Osteocyte (in vitro differentiated cells): ENCODE measurements at regions not wholly inside any gene's neighbourhood (a gene's known extent, or its start where the extent isn't known, plus 50 kb on each side); places are given as distances from the start of the nearest gene placed in this dataset.

Experiments
- DNase-seq: peaks from one replicate; pipeline ENCODE4 v3.0.0; 2021; ENCODE audit warnings: mixed read lengths; ENCODE audit not compliant: unreplicated experiment; ENCODE audit errors: extremely low spot score
- H3K27ac Mint-ChIP-seq: one replicate; pipeline ENCODE4 v1.8.0; 2021; ENCODE audit warnings: mild to moderate bottlenecking, mixed read lengths; ENCODE audit not compliant: unreplicated experiment
- H3K27me3 Mint-ChIP-seq: one replicate; pipeline ENCODE4 v1.8.0; 2021; ENCODE audit warnings: mixed read lengths; ENCODE audit not compliant: unreplicated experiment
- H3K36me3 Mint-ChIP-seq: one replicate; pipeline ENCODE4 v1.8.0; 2021; ENCODE audit warnings: mixed read lengths; ENCODE audit not compliant: unreplicated experiment
- H3K4me1 Mint-ChIP-seq: one replicate; pipeline ENCODE4 v1.8.0; 2021; ENCODE audit warnings: mixed read lengths; ENCODE audit not compliant: unreplicated experiment
- H3K4me3 Mint-ChIP-seq: one replicate; pipeline ENCODE4 v1.8.0; 2021; ENCODE audit warnings: mild to moderate bottlenecking, moderate library complexity, mixed read lengths; ENCODE audit not compliant: unreplicated experiment
- H3K9me3 Mint-ChIP-seq: one replicate; pipeline ENCODE4 v1.8.0; 2021; ENCODE audit warnings: mixed read lengths; ENCODE audit not compliant: unreplicated experiment
- TF ChIP-seq, protein P1 (sequence below): fragments of 200-600 bp; sonication (generic); IDR thresholded peaks from 2 replicates; pipeline ENCODE4 v1.5.0; 2021; ENCODE audit warnings: antibody characterized with exemption, mild to moderate bottlenecking, moderate library complexity

DNA sequence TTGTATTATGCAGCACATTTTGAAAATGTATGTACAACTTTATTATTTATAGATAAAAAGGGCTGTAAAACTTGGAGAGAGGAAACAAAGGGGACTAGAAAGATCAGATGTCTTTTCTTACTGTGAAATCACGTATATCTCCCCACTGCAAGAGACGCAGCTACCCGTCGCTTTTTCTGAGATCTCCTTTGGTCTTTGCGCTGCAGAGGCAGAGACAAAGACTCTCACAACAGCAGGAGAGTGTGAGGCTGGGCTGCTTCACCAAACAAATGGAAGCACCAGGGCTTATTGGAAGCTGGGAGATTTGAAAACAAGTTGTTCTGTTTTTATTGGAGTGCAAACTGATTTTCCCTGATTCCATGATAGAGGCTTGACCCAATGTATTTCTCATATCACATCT lies 129.0 kb upstream of the PARD3B start:
- no peak for DNase-seq
- H3K27ac Mint-ChIP-seq: no peak overlapping the region
- H3K4me3 Mint-ChIP-seq: no peak overlapping the region
- peaks cover 3% of the 10 kb centered on the region for H3K36me3 Mint-ChIP-seq
- no peaks in the 10 kb centered on the region for H3K27me3 Mint-ChIP-seq
- peaks cover 7% of the 10 kb centered on the region for H3K9me3 Mint-ChIP-seq
- TF ChIP-seq, protein P1, sequence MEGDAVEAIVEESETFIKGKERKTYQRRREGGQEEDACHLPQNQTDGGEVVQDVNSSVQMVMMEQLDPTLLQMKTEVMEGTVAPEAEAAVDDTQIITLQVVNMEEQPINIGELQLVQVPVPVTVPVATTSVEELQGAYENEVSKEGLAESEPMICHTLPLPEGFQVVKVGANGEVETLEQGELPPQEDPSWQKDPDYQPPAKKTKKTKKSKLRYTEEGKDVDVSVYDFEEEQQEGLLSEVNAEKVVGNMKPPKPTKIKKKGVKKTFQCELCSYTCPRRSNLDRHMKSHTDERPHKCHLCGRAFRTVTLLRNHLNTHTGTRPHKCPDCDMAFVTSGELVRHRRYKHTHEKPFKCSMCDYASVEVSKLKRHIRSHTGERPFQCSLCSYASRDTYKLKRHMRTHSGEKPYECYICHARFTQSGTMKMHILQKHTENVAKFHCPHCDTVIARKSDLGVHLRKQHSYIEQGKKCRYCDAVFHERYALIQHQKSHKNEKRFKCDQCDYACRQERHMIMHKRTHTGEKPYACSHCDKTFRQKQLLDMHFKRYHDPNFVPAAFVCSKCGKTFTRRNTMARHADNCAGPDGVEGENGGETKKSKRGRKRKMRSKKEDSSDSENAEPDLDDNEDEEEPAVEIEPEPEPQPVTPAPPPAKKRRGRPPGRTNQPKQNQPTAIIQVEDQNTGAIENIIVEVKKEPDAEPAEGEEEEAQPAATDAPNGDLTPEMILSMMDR: no peak
- H3K4me1 Mint-ChIP-seq: no peaks in the 10 kb centered on the region

DNA sequence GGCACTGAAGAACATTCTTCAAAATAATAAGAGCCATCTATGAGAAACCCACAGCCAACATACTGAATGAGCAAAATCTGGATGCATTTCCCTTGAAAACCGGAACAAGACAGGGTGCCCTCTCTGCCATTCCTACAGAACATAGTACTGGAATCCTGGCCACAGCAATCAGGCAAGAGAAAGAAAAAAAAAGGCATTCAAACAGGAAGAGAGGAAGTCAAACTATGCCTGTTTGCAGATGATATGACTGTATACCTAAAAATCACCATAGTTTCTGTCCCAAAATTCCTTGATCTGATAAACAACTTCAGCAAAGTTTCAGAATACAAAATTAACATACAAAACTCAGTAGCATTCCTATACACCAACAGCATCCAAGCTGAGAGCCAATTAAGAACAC lies 119.5 kb upstream of the PARD3B start:
- Mint-ChIP-seq H3K27ac (no peak overlapping the region), H3K4me1 (no peaks in the 10 kb centered on the region), H3K9me3 (peaks cover 30% of the 10 kb centered on the region), H3K4me3 (no peak overlapping the region), H3K36me3 (peaks cover 5% of the 10 kb centered on the region), H3K27me3 (no peaks in the 10 kb centered on the region)
- no peak for DNase-seq
- TF ChIP-seq, protein P1: no peak

DNA sequence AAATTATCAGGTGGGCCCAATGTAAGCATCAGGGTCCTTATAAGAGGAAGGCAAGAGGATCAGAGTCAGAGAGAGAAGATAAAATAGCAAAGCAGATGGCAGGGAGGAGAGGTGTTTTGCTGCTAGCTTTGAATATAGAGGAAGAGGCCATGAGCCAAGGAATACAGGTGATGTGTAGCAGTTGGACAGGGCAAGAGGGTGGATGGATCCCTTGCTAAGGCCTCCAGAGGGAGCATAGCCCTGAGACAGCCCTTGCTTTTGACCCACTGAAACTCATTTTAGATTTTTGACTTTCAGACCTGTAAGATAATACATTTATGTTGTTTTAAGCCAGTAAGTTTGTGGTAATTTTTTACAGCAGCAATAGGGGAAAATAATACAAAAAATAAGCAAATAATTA lies 116.6 kb upstream of the PARD3B start:
- TF ChIP-seq, protein P1: no peak
- Mint-ChIP-seq H3K36me3 (peaks cover 3% of the 10 kb centered on the region), H3K27me3 (no peaks in the 10 kb centered on the region), H3K9me3 (peaks cover 38% of the 10 kb centered on the region), H3K4me3 (no peak overlapping the region), H3K4me1 (no peaks in the 10 kb centered on the region), H3K27ac (no peak overlapping the region)
- no peak for DNase-seq

DNA sequence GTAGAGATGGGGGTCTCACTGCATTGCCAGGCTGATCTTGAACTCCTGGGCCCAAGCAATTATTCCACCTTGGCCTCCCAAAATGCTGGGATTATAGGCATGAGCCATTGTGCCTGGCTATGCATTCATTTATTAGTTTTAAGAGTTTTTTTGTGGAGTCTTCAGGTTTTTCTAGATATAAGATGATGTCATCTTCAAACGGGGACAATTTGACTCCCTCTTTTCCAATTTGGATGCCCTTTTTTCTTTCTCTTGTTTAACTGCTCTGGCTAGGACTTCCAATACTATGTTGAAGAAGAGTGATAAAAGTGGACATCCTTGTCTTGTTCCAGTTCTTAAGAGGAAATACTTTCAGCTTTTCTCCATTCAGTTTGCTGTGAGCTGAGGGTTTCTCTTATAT lies 113.7 kb upstream of the PARD3B start:
- Mint-ChIP-seq H3K27me3 (no peaks in the 10 kb centered on the region), H3K4me3 (no peak overlapping the region), H3K27ac (no peak overlapping the region), H3K36me3 (peaks cover 3% of the 10 kb centered on the region), H3K4me1 (peaks cover 21% of the 10 kb centered on the region), H3K9me3 (peaks cover 16% of the 10 kb centered on the region)
- DNase-seq: no peak
- TF ChIP-seq, protein P1: no peak

DNA sequence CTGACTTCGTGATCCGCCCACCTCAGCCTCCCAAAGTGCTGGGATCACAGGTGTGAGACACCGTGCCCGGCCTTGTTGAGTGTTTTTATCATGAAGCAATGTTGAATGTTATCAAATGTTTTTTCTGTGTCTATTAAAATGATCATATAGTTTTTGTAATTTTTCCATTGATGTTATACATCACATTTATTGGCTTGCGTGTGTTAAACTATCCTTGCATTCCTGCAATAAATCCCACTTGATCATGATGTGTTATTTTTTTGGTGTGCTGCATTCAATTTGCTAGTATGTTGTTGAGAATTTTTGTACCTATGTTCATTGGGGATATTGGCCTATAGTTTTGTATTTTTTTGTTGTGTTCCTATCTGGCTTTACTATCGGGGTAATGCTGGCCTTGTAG lies 113.1 kb upstream of the PARD3B start:
- peaks cover 16% of the 10 kb centered on the region for H3K9me3 Mint-ChIP-seq
- no peak overlapping the region for H3K27ac Mint-ChIP-seq
- DNase-seq: no peak
- H3K36me3 Mint-ChIP-seq: peaks cover 3% of the 10 kb centered on the region
- TF ChIP-seq, protein P1: no peak
- H3K4me1 Mint-ChIP-seq: peaks cover 21% of the 10 kb centered on the region
- H3K4me3 Mint-ChIP-seq: no peak overlapping the region
- H3K27me3 Mint-ChIP-seq: no peaks in the 10 kb centered on the region
